HepG2 (cell line): ENCODE measurements at regions not wholly inside any gene's neighbourhood (a gene's known extent, or its start where the extent isn't known, plus 50 kb on each side); places are given as distances from the start of the nearest gene placed in this dataset.

Experiments used
- ATAC-seq: fragments of 200-7000 bp; cut with Tn5 transposase; 3 replicates; pipeline ENCODE4 v1.9.1; 2020; ENCODE audit warnings: mild to moderate bottlenecking, moderate library complexity
- BruUV-seq: library from RNA; stranded (reverse); fragments of 400-500 nt; replicated peaks from 2 replicates; lab custom pipeline; 2021; lab: Mats Ljungman, UMichigan
- CTCF ChIA-PET: fragments of 300-600 bp; formaldehyde crosslinking; extraction: SDS; loops from one replicate; lab custom pipeline; 2021; ENCODE audit warnings: low total read pairs, inconsistent platforms, low intra/inter-chr PET ratio; lab: Yijun Ruan, JAX
- POLR2A ChIA-PET: fragments of 350-600 bp; sonication (Branson Sonifier 250); formaldehyde crosslinking; loops from one replicate; lab custom pipeline; 2020; ENCODE audit warnings: antibody characterized with exemption, inconsistent platforms; lab: Yijun Ruan, JAX
- DNase-seq: peaks from one replicate; pipeline ENCODE4 v3.0.0-alpha.2; 2015; ENCODE audit warnings: low spot score
- FAIRE-seq: peaks from 3 replicates; lab custom pipeline; 2011; peaks lifted over from hg19 to GRCh38; lab: Jason Lieb, UNC
- H2AFZ ChIP-seq: one replicate; pipeline ENCODE4 v1.6.1; 2011; ENCODE audit warnings: low read length, inconsistent platforms
- H3K27ac ChIP-seq: fragments of 300-600 bp; 3 replicates; pipeline ENCODE4 v1.8.0; 2011; ENCODE audit warnings: mixed run types, mild to moderate bottlenecking, mixed read lengths, low read length, inconsistent platforms; ENCODE audit not compliant: insufficient read depth; ENCODE audit errors: extremely low read length
- H3K27me3 ChIP-seq, 2 experiments: fragments of 200-600 bp in 1 of 2; 2 replicates in 1 of 2; 3 replicates in 1 of 2; pipeline versions ENCODE4 v1.6.0 to v1.8.0; 2011; ENCODE audit warnings: low read length in 2 of 2, mild to moderate bottlenecking in 2 of 2, moderate library complexity in 2 of 2, inconsistent platforms in 1 of 2; ENCODE audit not compliant: insufficient read depth in 2 of 2, control insufficient read depth in 1 of 2
- H3K36me3 ChIP-seq, 2 experiments: fragments of 200-600 bp in 1 of 2; replicated peaks in 1 of 2; 2 replicates in 1 of 2; 3 replicates in 1 of 2; pipeline versions ENCODE4 v1.5.1 to v1.8.0; 2011; ENCODE audit warnings: low read length in 2 of 2, inconsistent platforms in 1 of 2; ENCODE audit not compliant: insufficient read depth in 2 of 2, control insufficient read depth in 1 of 2
- H3K4me1 ChIP-seq: 2 replicates; pipeline ENCODE4 v1.5.1; 2012; ENCODE audit warnings: low read length, inconsistent platforms; ENCODE audit not compliant: insufficient read depth
- H3K4me2 ChIP-seq: 2 replicates; pipeline ENCODE4 v1.6.0; 2011; ENCODE audit warnings: low read depth, low read length, inconsistent platforms
- H3K4me3 ChIP-seq, 3 experiments: fragments of 200-600 bp in 1 of 3; sonication (generic), shearing (Covaris generic) in 1 of 3; replicated peaks in 1 of 3; 2 replicates each; pipeline ENCODE4 v1.5.1; 2011 to 2016; ENCODE audit warnings: low read length in 3 of 3, inconsistent platforms in 2 of 3, low read depth in 2 of 3, mild to moderate bottlenecking in 2 of 3, control low read depth in 1 of 3, mixed read lengths in 1 of 3; ENCODE audit not compliant: insufficient read depth in 1 of 3
- H3K79me2 ChIP-seq: one replicate; pipeline ENCODE4 v1.6.1; 2011; ENCODE audit warnings: low read length, inconsistent platforms; ENCODE audit not compliant: insufficient read depth
- H3K9ac ChIP-seq: 2 replicates; pipeline ENCODE4 v1.6.0; 2011; ENCODE audit warnings: mild to moderate bottlenecking, low read depth, low read length, inconsistent platforms; ENCODE audit not compliant: insufficient read depth
- H3K9me3 ChIP-seq: 2 replicates; pipeline ENCODE4 v1.5.1; 2012; ENCODE audit warnings: mild to moderate bottlenecking, low read length
- H4K20me1 ChIP-seq: 2 replicates; pipeline ENCODE4 v1.6.0; 2011; ENCODE audit warnings: inconsistent platforms, mild to moderate bottlenecking, low read length, moderate library complexity; ENCODE audit not compliant: insufficient read depth
- AHR ChIP-seq: IDR thresholded peaks from 2 replicates; pipeline ENCODE4 v1.6.1; 2018; ENCODE audit warnings: missing genetic modification reagents, missing compliant biosample characterization
- ERF ChIP-seq: IDR thresholded peaks from 2 replicates; pipeline ENCODE4 v1.6.1; 2018; ENCODE audit warnings: missing biosample characterization, missing genetic modification reagents
- FOXP4 ChIP-seq: sonication (generic); formaldehyde crosslinking; IDR thresholded peaks from 2 replicates; pipeline ENCODE4 v1.4.0; 2020; ENCODE audit warnings: missing genetic modification reagents
- HDAC6 ChIP-seq: fragments of 200-600 bp; sonication (generic); IDR thresholded peaks from 2 replicates; pipeline ENCODE4 v1.7.0; 2017; ENCODE audit warnings: mild to moderate bottlenecking, antibody characterized with exemption, low read length, low read depth
- MYPOP ChIP-seq: sonication (generic); formaldehyde crosslinking; IDR thresholded peaks from 2 replicates; pipeline ENCODE4 v1.8.1; 2023; ENCODE audit warnings: mild to moderate bottlenecking, moderate library complexity, missing genetic modification reagents
- NFRKB ChIP-seq: fragments of 450-650 bp; IDR thresholded peaks from 2 replicates; pipeline ENCODE4 v1.6.1; 2017
- PHF8 ChIP-seq: sonication (generic); formaldehyde crosslinking; IDR thresholded peaks from 2 replicates; pipeline ENCODE4 v1.5.0; 2020; ENCODE audit warnings: missing genetic modification reagents
- RXRA ChIP-seq: sonication (generic); formaldehyde crosslinking; IDR thresholded peaks from 2 replicates; pipeline ENCODE4 v1.5.1; 2020; ENCODE audit warnings: missing genetic modification reagents
- ZMAT3 ChIP-seq: sonication (generic); formaldehyde crosslinking; conservative IDR thresholded peaks from 2 replicates; pipeline ENCODE4 v1.7.0; 2021; ENCODE audit warnings: missing genetic modification reagents
- ZNF33A ChIP-seq: sonication (generic); formaldehyde crosslinking; IDR thresholded peaks from 2 replicates; pipeline ENCODE4 v1.5.1; 2020; ENCODE audit warnings: missing genetic modification reagents, mild to moderate bottlenecking, moderate library complexity, borderline replicate concordance
- WGBS: methylation state at CpG from one replicate; pipeline ENCODE4 v1.1.6; 2017; ENCODE audit warnings: low lambda C conversion rate; 5-methylcytosine and 5-hydroxymethylcytosine counted together
- in situ Hi-C: cut with HindIII; loops from 2 replicates; pipeline ENCODE4 v1.10.0; 2017; ENCODE audit warnings: low pct_unique_long_range_greater_than_20kb; ENCODE audit not compliant: extremely low pct_ligation_motif_present
- intact Hi-C: fragments of 100-400 bp; cut with micrococcal nuclease; formaldehyde crosslinking; loops from one replicate; pipeline ENCODE4 v1.10.0; 2022; ENCODE audit not compliant: unreplicated experiment
- TF ChIP-seq, protein P1 (sequence below): sonication (generic); formaldehyde crosslinking; IDR thresholded peaks from 2 replicates; pipeline ENCODE4 v1.5.0; 2020; ENCODE audit warnings: mild to moderate bottlenecking, missing genetic modification reagents, borderline replicate concordance
- TF ChIP-seq, protein P2 (sequence below): sonication (generic); formaldehyde crosslinking; IDR thresholded peaks from 2 replicates; pipeline ENCODE4 v1.4.0; 2020; ENCODE audit warnings: missing genetic modification reagents

GRCh38 chr10:84988011-84988410 lies 659.6 kb downstream of the CCSER2 start:
- no peak for TF ChIP-seq RXRA (CRISPR knock-in tag)
- TF ChIP-seq PHF8 (CRISPR knock-in tag) = no peak
- TF ChIP-seq ERF (CRISPR knock-in tag) = no peak
- TF ChIP-seq, protein P1, sequence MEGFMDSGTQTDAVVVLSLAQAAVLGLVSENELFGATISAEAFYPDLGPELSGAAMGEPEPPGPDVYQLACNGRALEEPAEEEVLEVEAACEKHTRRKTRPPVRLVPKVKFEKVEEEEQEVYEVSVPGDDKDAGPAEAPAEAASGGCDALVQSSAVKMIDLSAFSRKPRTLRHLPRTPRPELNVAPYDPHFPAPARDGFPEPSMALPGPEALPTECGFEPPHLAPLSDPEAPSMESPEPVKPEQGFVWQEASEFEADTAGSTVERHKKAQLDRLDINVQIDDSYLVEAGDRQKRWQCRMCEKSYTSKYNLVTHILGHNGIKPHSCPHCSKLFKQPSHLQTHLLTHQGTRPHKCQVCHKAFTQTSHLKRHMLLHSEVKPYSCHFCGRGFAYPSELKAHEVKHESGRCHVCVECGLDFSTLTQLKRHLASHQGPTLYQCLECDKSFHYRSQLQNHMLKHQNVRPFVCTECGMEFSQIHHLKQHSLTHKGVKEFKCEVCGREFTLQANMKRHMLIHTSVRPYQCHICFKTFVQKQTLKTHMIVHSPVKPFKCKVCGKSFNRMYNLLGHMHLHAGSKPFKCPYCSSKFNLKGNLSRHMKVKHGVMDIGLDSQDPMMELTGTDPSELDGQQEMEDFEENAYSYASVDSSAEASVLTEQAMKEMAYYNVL (CRISPR knock-in tag) = no peak
- TF ChIP-seq HDAC6 = no peak
- TF ChIP-seq ZNF33A (CRISPR knock-in tag) = no peak
- TF ChIP-seq MYPOP = no peak
- no peak for TF ChIP-seq FOXP4 (CRISPR knock-in tag)
- no peak for TF ChIP-seq ZMAT3 (CRISPR knock-in tag)
- no peak for TF ChIP-seq NFRKB
- TF ChIP-seq AHR (CRISPR knock-in tag) = no peak
- TF ChIP-seq, protein P2, sequence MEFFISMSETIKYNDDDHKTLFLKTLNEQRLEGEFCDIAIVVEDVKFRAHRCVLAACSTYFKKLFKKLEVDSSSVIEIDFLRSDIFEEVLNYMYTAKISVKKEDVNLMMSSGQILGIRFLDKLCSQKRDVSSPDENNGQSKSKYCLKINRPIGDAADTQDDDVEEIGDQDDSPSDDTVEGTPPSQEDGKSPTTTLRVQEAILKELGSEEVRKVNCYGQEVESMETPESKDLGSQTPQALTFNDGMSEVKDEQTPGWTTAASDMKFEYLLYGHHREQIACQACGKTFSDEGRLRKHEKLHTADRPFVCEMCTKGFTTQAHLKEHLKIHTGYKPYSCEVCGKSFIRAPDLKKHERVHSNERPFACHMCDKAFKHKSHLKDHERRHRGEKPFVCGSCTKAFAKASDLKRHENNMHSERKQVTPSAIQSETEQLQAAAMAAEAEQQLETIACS (CRISPR knock-in tag) = no peak
- TF ChIP-seq, all 625 proteins: peak for 0
- Histone ChIP-seq H3K9ac (no peak overlapping the region), H3K4me2 (no peak overlapping the region), H3K27ac (no peak overlapping the region), H3K9me3 (no peaks in the 10 kb centered on the region), H2AFZ (no peak overlapping the region), H3K27me3 (no peaks in the 10 kb centered on the region), H3K4me3 (no peak overlapping the region), H3K4me1 (no peaks in the 10 kb centered on the region), H3K36me3 (no peaks in the 10 kb centered on the region), H4K20me1 (no peaks in the 10 kb centered on the region), H3K79me2 (no peaks in the 10 kb centered on the region)
- intact Hi-C loops = no loop called here
- ATAC-seq = no peak
- BruUV-seq = no TSS peak
- 3% methylated on average over 2 of the region's 2 CpGs for WGBS
- POLR2A ChIA-PET = no interaction called here
- in situ Hi-C loops = no loop called here
- CTCF ChIA-PET = no interaction called here
- FAIRE-seq = no peak
- no peak for DNase-seq
